Breast epithelium (tissue), 4 donors: ENCODE measurements at regions not wholly inside any gene's neighbourhood (a gene's known extent, or its start where the extent isn't known, plus 50 kb on each side); places are given as distances from the start of the nearest gene placed in this dataset.

Source experiments
- DNase-seq, 2 donors: peaks; one replicate each; pipeline ENCODE4 v3.0.0-alpha.2; 2019; ENCODE audit warnings: low spot score in 2 of 2
- H3K27ac ChIP-seq, 2 donors: fragments of 200-600 bp; sonication (generic) in 1 of 2; one replicate each; pipeline ENCODE4 v1.5.1; 2016 to 2019; ENCODE audit warnings: mild to moderate bottlenecking in 1 of 2
- H3K27me3 ChIP-seq, 2 donors: fragments of 200-600 bp; sonication (generic) in 1 of 2; one replicate each; pipeline versions ENCODE4 v1.5.1 to v1.6.0; 2017 to 2019; ENCODE audit warnings: control low read depth in 1 of 2, mild to moderate bottlenecking in 1 of 2
- H3K36me3 ChIP-seq: fragments of 200-600 bp; one replicate; pipeline ENCODE4 v1.5.1; 2019
- H3K4me1 ChIP-seq, 2 donors: fragments of 200-600 bp; sonication (generic); one replicate each; pipeline ENCODE4 v1.5.1; 2016 to 2019; ENCODE audit warnings: control low read depth in 1 of 2
- H3K4me3 ChIP-seq, 3 donors: fragments of 200-600 bp; sonication (generic); 1 replicate in 2 of 3; 2 replicates in 1 of 3; pipeline ENCODE4 v1.5.1; 2016 to 2019; ENCODE audit warnings: mild to moderate bottlenecking in 3 of 3, moderate library complexity in 2 of 3
- H3K9me3 ChIP-seq, 2 donors: fragments of 200-600 bp; sonication (generic) in 1 of 2; one replicate each; pipeline ENCODE4 v1.5.1; 2016 to 2019; ENCODE audit warnings: control low read depth in 1 of 2
- CTCF ChIP-seq, 3 donors: fragments of 450-650 bp; IDR thresholded peaks; one replicate each; pipeline ENCODE4 v1.5.1; 2016 to 2017; ENCODE audit warnings: antibody characterized with exemption in 3 of 3, mild to moderate bottlenecking in 3 of 3, moderate library complexity in 3 of 3
- POLR2A ChIP-seq: fragments of 450-650 bp; IDR thresholded peaks from one replicate; pipeline ENCODE4 v1.6.1; 2016; ENCODE audit warnings: antibody characterized with exemption, mild to moderate bottlenecking, moderate library complexity
- POLR2AphosphoS5 ChIP-seq, 3 donors: sonication (generic); formaldehyde crosslinking; IDR thresholded peaks; one replicate each; pipeline ENCODE4 v1.6.1; 2017; ENCODE audit warnings: antibody characterized with exemption in 3 of 3
- intact Hi-C: fragments of 100-400 bp; cut with DNase I; formaldehyde crosslinking; loops from one replicate; pipeline ENCODE4 v1.15.1; 2023; ENCODE audit warnings: low total_unique reads

DNA sequence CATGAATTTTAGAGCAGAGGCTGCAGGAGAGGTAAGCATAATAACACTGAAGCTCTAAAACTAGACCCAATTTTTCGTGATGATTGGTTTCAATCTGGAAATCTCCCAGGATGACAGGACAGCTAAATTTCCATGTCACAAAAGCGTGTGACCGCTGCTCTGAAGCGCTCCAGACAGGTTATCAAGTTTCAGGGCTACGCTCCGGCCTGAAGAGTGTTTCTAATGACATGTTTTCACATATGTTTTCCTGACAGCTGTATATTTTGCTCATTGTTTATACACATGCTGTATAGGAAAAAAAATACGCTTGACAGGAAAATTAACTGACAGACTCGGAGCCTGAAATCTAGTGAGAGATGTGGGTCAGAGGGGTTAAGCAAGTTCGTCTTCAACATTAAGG, 219.8 kb upstream of the BMPER start:
- no peak overlapping the region for H3K27ac ChIP-seq
- intact Hi-C loops, result no loop called here
- no peaks in the 10 kb centered on the region for H3K27me3 ChIP-seq
- H3K4me3 ChIP-seq, result no peak overlapping the region
- no peaks in the 10 kb centered on the region for H3K36me3 ChIP-seq
- TF ChIP-seq CTCF (IDR thresholded peaks at IDR 0.05) (no peak), POLR2AphosphoS5 (IDR thresholded peaks at IDR 0.05) (no peak), POLR2A (no peak)
- no peaks in the 10 kb centered on the region for H3K4me1 ChIP-seq
- H3K9me3 ChIP-seq, result no peaks in the 10 kb centered on the region
- DNase-seq, result no peak

- Histone ChIP-seq H3K9me3 (no peaks in the 10 kb centered on the region), H3K4me3 (no peak overlapping the region), H3K4me1 (no peaks in the 10 kb centered on the region), H3K36me3 (no peaks in the 10 kb centered on the region), H3K27me3 (no peaks in the 10 kb centered on the region), H3K27ac (no peak overlapping the region)
- intact Hi-C loops, result no loop called here
- TF ChIP-seq POLR2AphosphoS5 (IDR thresholded peaks at IDR 0.05), result no peak
- no peak for TF ChIP-seq POLR2A
- no peak for TF ChIP-seq CTCF (IDR thresholded peaks at IDR 0.05)
- DNase-seq, result no peak
Observed at GRCh38 chr7:33685981-33686683, 219.2 kb upstream of the BMPER start.

GRCh38 chr7:33687625-33688024, 217.7 kb upstream of the BMPER start:
- Histone ChIP-seq H3K27me3 (no peaks in the 10 kb centered on the region), H3K9me3 (no peaks in the 10 kb centered on the region), H3K27ac (no peak overlapping the region), H3K36me3 (no peaks in the 10 kb centered on the region), H3K4me1 (no peaks in the 10 kb centered on the region), H3K4me3 (no peak overlapping the region)
- DNase-seq, result no peak
- TF ChIP-seq POLR2AphosphoS5 (IDR thresholded peaks at IDR 0.05), result no peak
- TF ChIP-seq POLR2A, result no peak
- no peak for TF ChIP-seq CTCF (IDR thresholded peaks at IDR 0.05)
- intact Hi-C loops, result no loop called here

- DNase-seq, result no peak
- no peaks in the 10 kb centered on the region for H3K9me3 ChIP-seq
- TF ChIP-seq POLR2AphosphoS5 (IDR thresholded peaks at IDR 0.05) (no peak), POLR2A (no peak), CTCF (IDR thresholded peaks at IDR 0.05) (no peak)
- intact Hi-C loops, result no loop called here
- no peak overlapping the region for H3K4me3 ChIP-seq
- H3K36me3 ChIP-seq, result no peaks in the 10 kb centered on the region
- no peak overlapping the region for H3K27ac ChIP-seq
- H3K4me1 ChIP-seq, result no peaks in the 10 kb centered on the region
- H3K27me3 ChIP-seq, result no peaks in the 10 kb centered on the region
Observed at GRCh38 chr7:33691180-33691579, 214.2 kb upstream of the BMPER start.

DNA sequence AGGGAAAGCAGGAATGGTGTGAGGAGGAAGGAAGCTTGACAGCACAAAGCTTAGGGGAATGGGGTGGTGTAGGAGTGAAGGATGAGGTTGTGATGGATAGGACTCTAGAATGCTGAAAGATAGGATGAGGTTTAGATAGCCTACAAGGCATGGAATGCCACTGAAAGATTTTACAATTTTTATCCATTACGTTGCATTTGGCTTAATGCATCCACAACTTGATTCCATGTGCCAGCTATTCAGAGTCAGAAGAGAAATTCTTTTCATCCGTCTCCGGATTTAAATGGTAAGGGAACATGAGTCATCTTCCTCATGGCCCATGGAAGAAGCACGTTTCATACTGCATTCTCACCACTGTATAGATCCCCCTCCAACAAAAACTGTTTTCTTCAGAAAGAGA, 212.4 kb upstream of the BMPER start:
- no peaks in the 10 kb centered on the region for H3K27me3 ChIP-seq
- no peaks in the 10 kb centered on the region for H3K9me3 ChIP-seq
- no peaks in the 10 kb centered on the region for H3K36me3 ChIP-seq
- H3K27ac ChIP-seq, result no peak overlapping the region
- H3K4me1 ChIP-seq, result no peaks in the 10 kb centered on the region
- no peak overlapping the region for H3K4me3 ChIP-seq
- intact Hi-C loops, result no loop called here
- TF ChIP-seq POLR2A, result no peak
- no peak for TF ChIP-seq CTCF (IDR thresholded peaks at IDR 0.05)
- no peak for DNase-seq
